H54 (cell line): ENCODE measurements at regions not wholly inside any gene's neighbourhood (a gene's known extent, or its start where the extent isn't known, plus 50 kb on each side); places are given as distances from the start of the nearest gene placed in this dataset.

Source experiments
- DNase-seq: peaks from one replicate; pipeline ENCODE4 v3.0.0; 2011; ENCODE audit warnings: low spot score, mixed read lengths; ENCODE audit not compliant: insufficient read length
- FAIRE-seq: peaks from 3 replicates; lab custom pipeline; 2011; peaks lifted over from hg19 to GRCh38; lab: Jason Lieb, UNC
- POLR2A ChIP-seq: IDR thresholded peaks from 2 replicates; pipeline ENCODE4 v1.6.1; 2011; ENCODE audit warnings: low read depth, mild to moderate bottlenecking, low read length

- no peak for FAIRE-seq
- DNase-seq, result no peak
- TF ChIP-seq POLR2A, result no peak
These were observed 257.2 kb downstream of the KIF4B start for GRCh38 chr5:155270725-155271124.

DNA sequence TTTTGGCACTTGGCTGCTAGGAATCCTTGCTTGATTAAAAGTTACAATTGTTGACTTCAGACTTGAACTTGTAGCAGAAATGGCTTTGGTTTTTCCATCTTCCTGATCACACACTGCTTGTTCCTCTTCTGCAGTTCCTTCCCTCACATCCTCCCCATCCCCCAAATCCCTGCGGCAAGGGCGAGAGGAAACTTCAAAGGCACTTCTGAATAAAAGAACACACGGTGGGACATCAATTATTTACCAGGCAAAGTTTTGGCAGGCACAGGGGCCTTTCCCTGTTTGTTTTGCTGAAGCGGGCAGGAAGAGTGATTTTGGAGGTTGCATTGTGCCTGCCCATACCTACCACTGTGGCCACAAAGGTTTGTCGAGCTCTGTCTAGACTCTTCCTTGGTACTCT lies 260.9 kb downstream of the KIF4B start:
- FAIRE-seq, result no peak
- DNase-seq, result no peak
- TF ChIP-seq POLR2A, result no peak

DNA sequence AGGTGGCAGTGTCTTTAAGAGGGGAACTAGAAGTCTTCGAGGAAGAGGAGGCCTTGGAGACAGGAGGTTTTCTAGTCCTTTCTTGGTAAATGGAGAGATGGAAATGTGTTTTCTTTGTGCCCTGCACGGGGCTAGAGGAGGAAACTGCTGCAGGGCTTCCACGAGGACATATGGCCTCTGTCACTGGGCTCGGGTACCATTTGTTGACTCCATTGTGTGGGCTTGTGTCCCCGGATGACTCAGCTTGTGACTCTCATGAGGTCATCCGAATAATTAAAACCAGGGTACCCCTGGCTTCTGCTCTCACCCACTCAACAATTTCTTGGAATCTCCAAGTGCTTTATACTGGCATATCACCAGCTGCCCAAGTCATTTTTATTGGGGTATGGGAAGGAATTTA lies 261.7 kb downstream of the KIF4B start:
- TF ChIP-seq POLR2A, result no peak
- FAIRE-seq (no peak), DNase-seq (no peak)

DNA sequence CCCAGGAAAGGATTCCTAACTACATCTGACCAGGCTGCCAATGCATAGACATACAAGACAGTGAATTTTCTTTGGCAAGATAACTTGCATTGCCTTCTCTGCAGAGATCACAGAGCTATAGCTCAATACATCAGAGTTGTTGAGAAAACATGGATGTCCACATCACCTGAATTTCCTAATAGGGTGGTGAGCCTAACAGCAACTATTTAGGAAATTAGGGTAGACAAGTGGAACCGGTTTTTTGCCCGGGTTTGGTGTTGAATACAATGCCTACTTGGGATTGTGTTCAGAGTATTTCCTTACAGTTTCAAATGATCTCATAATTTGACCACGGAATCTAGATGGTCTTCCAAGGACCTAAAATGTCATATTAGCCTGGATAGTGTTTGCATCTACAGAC lies 262.7 kb downstream of the KIF4B start:
- FAIRE-seq, result no peak
- no peak for TF ChIP-seq POLR2A
- DNase-seq, result no peak

DNA sequence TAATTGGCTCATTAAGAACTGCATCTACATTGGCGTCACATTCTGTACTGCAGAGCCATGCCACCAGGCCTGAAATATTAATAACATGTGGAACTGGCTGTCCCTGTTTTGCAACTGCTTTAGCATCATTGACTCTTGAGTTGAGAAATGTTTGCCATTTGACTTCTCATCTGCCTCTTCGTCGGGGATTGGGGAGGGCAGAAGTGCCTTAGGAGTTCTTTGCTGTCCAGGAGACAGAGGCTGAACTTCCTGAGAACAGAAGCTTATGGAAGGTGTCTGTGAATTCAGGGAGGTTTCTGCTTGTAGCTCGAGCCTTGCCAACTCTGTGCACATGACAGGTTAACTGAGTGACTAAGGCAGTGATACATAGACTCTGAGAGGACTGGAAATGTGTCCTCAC lies 265.0 kb downstream of the KIF4B start:
- no peak for FAIRE-seq
- no peak for DNase-seq
- no peak for TF ChIP-seq POLR2A

GRCh38 chr5:155282503-155283107 lies 269.1 kb downstream of the KIF4B start:
- TF ChIP-seq POLR2A, result no peak
- FAIRE-seq, result no peak

DNA sequence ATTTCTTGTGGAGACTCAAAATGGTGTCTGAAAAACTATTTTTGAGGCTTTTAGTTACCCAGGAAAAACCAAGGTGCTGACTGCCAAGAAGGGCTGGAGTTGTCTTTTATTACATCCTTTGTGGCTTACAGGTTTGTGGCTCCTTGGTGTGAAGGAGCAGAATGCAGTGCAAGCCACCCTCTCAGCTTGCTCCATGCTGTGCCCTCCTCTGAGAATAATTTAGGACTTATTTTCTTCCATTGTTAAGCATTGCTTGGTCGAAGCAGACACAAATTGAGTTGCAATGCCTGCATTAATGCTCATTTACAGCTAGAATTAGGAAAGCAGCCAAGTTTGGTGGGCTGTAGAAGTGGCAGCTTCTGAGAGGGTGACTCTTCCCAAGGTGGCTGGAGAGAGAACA lies 272.2 kb downstream of the KIF4B start:
- TF ChIP-seq POLR2A, result no peak
- DNase-seq (no peak), FAIRE-seq (no peak)

More at GRCh38 chr5:155282503-155283107, 269.1 kb downstream of the KIF4B start:
- no peak for DNase-seq

GRCh38 chr5:155290937-155291336 lies 277.4 kb downstream of the KIF4B start:
- no peak for TF ChIP-seq POLR2A
- FAIRE-seq (no peak), DNase-seq (no peak)

DNA sequence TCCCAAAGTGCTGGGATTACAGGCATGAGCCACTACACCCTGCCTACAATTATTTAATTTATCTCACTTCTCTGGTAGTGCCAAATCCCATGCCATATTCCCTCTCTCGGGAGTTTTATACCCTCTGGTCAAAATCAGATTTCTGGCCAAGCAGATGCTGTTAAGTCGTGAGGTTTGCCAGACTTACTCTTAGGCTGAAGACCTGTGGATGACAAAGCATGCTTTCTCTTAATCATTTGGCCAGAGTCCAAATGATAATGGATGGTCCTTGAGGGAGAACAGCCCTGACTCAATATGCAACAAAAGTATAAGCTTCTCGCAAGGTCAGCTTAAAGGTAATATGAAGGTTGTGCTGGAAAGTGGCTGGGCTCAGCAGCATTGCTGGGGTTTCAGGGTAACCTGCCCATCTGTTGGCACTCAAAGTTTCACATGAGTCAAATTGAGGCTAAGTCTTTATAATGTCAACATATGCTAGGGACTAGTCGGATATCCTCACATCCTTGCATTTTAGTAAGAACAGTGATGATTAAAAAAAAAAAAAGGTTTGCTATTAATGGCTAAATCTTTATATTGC lies 280.1 kb downstream of the KIF4B start:
- TF ChIP-seq POLR2A, result no peak
- DNase-seq, result no peak

GRCh38 chr5:155295111-155295510 lies 281.6 kb downstream of the KIF4B start:
- FAIRE-seq, result no peak
- no peak for DNase-seq
- no peak for TF ChIP-seq POLR2A

More for the DNA sequence above, 280.1 kb downstream of the KIF4B start:
- FAIRE-seq, result no peak

GRCh38 chr5:155299386-155300005 lies 285.9 kb downstream of the KIF4B start:
- DNase-seq (no peak), FAIRE-seq (no peak)
- TF ChIP-seq POLR2A, result no peak

- DNase-seq (no peak), FAIRE-seq (no peak)
- TF ChIP-seq POLR2A, result no peak
These were observed 289.6 kb downstream of the KIF4B start for GRCh38 chr5:155303120-155303519.

- DNase-seq (no peak), FAIRE-seq (no peak)
- TF ChIP-seq POLR2A, result no peak
These were observed 293.7 kb downstream of the KIF4B start for GRCh38 chr5:155307229-155307628.

- FAIRE-seq (no peak), DNase-seq (no peak)
- no peak for TF ChIP-seq POLR2A
These were observed 294.7 kb downstream of the KIF4B start for GRCh38 chr5:155308289-155308688.

DNA sequence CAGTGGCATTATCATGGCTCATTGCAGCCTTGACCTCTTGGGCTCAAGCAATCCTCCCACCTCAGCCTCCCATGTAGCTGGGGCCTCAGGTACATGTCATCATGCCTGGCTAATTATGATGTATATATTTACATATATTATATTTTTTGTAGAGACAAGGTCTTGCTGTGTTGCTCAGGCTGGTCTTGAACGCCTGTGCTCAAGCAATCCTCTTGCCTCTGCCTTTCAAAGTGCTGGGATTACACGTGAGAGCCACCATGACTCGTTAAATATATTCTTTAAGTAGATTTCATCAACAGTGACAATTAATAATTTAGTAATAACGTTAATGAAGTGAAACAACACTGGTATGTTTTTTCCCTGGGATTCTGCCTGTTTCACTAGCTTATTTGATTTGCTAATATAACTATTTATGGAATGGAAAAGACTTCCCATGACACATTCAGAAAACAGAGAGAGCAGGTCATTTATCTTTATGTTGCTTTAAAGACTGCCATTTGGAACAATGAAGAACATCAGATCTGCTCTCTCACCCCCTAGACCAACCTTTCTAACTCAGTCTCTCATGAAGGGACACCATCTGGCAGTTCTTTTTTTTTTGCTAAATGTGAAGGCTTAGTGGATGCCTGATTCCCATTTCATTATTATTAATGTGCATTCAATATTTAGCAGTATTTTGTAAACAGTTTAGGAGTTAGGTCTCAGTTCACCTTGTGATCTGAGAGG lies 295.6 kb downstream of the KIF4B start:
- no peak for TF ChIP-seq POLR2A
- FAIRE-seq (no peak), DNase-seq (no peak)
